ENCODE measurements at regions not wholly inside any gene's neighbourhood (a gene's known extent, or its start where the extent isn't known, plus 50 kb on each side); places are given as distances from the start of the nearest gene placed in this dataset.

GRCh38 chr9:7242126-7242525, 484.4 kb downstream of the KDM4C start:
- Histone ChIP-seq H3K4me3 (ENCODE audit: low read depth, low read length) (no peak overlapping the region), H3K27me3 (ENCODE audit: control insufficient read depth, insufficient read depth, low read length) (no peaks in the 10 kb centered on the region), H3K9ac (ENCODE audit: low read depth, low read length) (no peak overlapping the region), H3K9me3 (ENCODE audit: control insufficient read depth, insufficient read depth, low read length) (no peaks in the 10 kb centered on the region), H3K4me1 (ENCODE audit: control insufficient read depth, insufficient read depth, low read length) (peaks cover 20% of the 10 kb centered on the region), H3K36me3 (ENCODE audit: control insufficient read depth, insufficient read depth, low read length) (no peaks in the 10 kb centered on the region)

GRCh38 chr9:7241694-7242093, 483.9 kb downstream of the KDM4C start:
- Histone ChIP-seq H3K9me3 (ENCODE audit: control insufficient read depth, insufficient read depth, low read length) (no peaks in the 10 kb centered on the region), H3K4me1 (ENCODE audit: control insufficient read depth, insufficient read depth, low read length) (peaks cover 20% of the 10 kb centered on the region), H3K9ac (ENCODE audit: low read depth, low read length) (no peak overlapping the region), H3K36me3 (ENCODE audit: control insufficient read depth, insufficient read depth, low read length) (no peaks in the 10 kb centered on the region), H3K27me3 (ENCODE audit: control insufficient read depth, insufficient read depth, low read length) (no peaks in the 10 kb centered on the region), H3K4me3 (ENCODE audit: low read depth, low read length) (no peak overlapping the region)

- H3K9me3 ChIP-seq (ENCODE audit: control insufficient read depth, insufficient read depth, low read length): no peaks in the 10 kb centered on the region
- no peaks in the 10 kb centered on the region for H3K27me3 ChIP-seq (ENCODE audit: control insufficient read depth, insufficient read depth, low read length)
- peaks cover 20% of the 10 kb centered on the region for H3K4me1 ChIP-seq (ENCODE audit: control insufficient read depth, insufficient read depth, low read length)
- H3K36me3 ChIP-seq (ENCODE audit: control insufficient read depth, insufficient read depth, low read length): no peaks in the 10 kb centered on the region
- H3K9ac ChIP-seq (ENCODE audit: low read depth, low read length): no peak overlapping the region
- H3K4me3 ChIP-seq (ENCODE audit: low read depth, low read length): no peak overlapping the region
Observed at GRCh38 chr9:7240569-7241311, 483.0 kb downstream of the KDM4C start.

GRCh38 chr9:7239708-7240107, 481.9 kb downstream of the KDM4C start:
- Histone ChIP-seq H3K27me3 (ENCODE audit: control insufficient read depth, insufficient read depth, low read length) (no peaks in the 10 kb centered on the region), H3K4me1 (ENCODE audit: control insufficient read depth, insufficient read depth, low read length) (peaks cover 17% of the 10 kb centered on the region), H3K9ac (ENCODE audit: low read depth, low read length) (no peak overlapping the region), H3K9me3 (ENCODE audit: control insufficient read depth, insufficient read depth, low read length) (no peaks in the 10 kb centered on the region), H3K36me3 (ENCODE audit: control insufficient read depth, insufficient read depth, low read length) (no peaks in the 10 kb centered on the region), H3K4me3 (ENCODE audit: low read depth, low read length) (no peak overlapping the region)

GRCh38 chr9:7238247-7238637, 480.5 kb downstream of the KDM4C start:
- no peak overlapping the region for H3K4me3 ChIP-seq (ENCODE audit: low read depth, low read length)
- H3K4me1 ChIP-seq (ENCODE audit: control insufficient read depth, insufficient read depth, low read length): peaks cover 17% of the 10 kb centered on the region
- no peak overlapping the region for H3K9ac ChIP-seq (ENCODE audit: low read depth, low read length)
- no peaks in the 10 kb centered on the region for H3K9me3 ChIP-seq (ENCODE audit: control insufficient read depth, insufficient read depth, low read length)
- H3K27me3 ChIP-seq (ENCODE audit: control insufficient read depth, insufficient read depth, low read length): no peaks in the 10 kb centered on the region
- no peaks in the 10 kb centered on the region for H3K36me3 ChIP-seq (ENCODE audit: control insufficient read depth, insufficient read depth, low read length)

- Histone ChIP-seq H3K27me3 (ENCODE audit: control insufficient read depth, insufficient read depth, low read length) (no peaks in the 10 kb centered on the region), H3K36me3 (ENCODE audit: control insufficient read depth, insufficient read depth, low read length) (no peaks in the 10 kb centered on the region)
Observed at GRCh38 chr9:7237473-7238246, 479.9 kb downstream of the KDM4C start.

GRCh38 chr9:7236186-7236585, 478.4 kb downstream of the KDM4C start:
- H3K9me3 ChIP-seq (ENCODE audit: control insufficient read depth, insufficient read depth, low read length): no peaks in the 10 kb centered on the region
- no peaks in the 10 kb centered on the region for H3K36me3 ChIP-seq (ENCODE audit: control insufficient read depth, insufficient read depth, low read length)
- peaks cover 15% of the 10 kb centered on the region for H3K4me1 ChIP-seq (ENCODE audit: control insufficient read depth, insufficient read depth, low read length)
- H3K27me3 ChIP-seq (ENCODE audit: control insufficient read depth, insufficient read depth, low read length): no peaks in the 10 kb centered on the region
- no peak overlapping the region for H3K9ac ChIP-seq (ENCODE audit: low read depth, low read length)
- H3K4me3 ChIP-seq (ENCODE audit: low read depth, low read length): no peak overlapping the region

More at GRCh38 chr9:7237473-7238246, 479.9 kb downstream of the KDM4C start:
- no peak overlapping the region for H3K9ac ChIP-seq (ENCODE audit: low read depth, low read length)
- no peaks in the 10 kb centered on the region for H3K9me3 ChIP-seq (ENCODE audit: control insufficient read depth, insufficient read depth, low read length)
- no peak overlapping the region for H3K4me3 ChIP-seq (ENCODE audit: low read depth, low read length)
- H3K4me1 ChIP-seq (ENCODE audit: control insufficient read depth, insufficient read depth, low read length): peaks cover 17% of the 10 kb centered on the region

- peaks cover under 1% of the 10 kb centered on the region for H3K4me1 ChIP-seq (ENCODE audit: control insufficient read depth, insufficient read depth, low read length)
- no peaks in the 10 kb centered on the region for H3K9me3 ChIP-seq (ENCODE audit: control insufficient read depth, insufficient read depth, low read length)
- no peaks in the 10 kb centered on the region for H3K27me3 ChIP-seq (ENCODE audit: control insufficient read depth, insufficient read depth, low read length)
- no peak overlapping the region for H3K4me3 ChIP-seq (ENCODE audit: low read depth, low read length)
- H3K9ac ChIP-seq (ENCODE audit: low read depth, low read length): no peak overlapping the region
- no peaks in the 10 kb centered on the region for H3K36me3 ChIP-seq (ENCODE audit: control insufficient read depth, insufficient read depth, low read length)
Observed at GRCh38 chr9:7234144-7234543, 476.4 kb downstream of the KDM4C start.

- Histone ChIP-seq H3K36me3 (ENCODE audit: control insufficient read depth, insufficient read depth, low read length) (no peaks in the 10 kb centered on the region), H3K4me1 (ENCODE audit: control insufficient read depth, insufficient read depth, low read length) (peaks cover 2% of the 10 kb centered on the region), H3K9ac (ENCODE audit: low read depth, low read length) (no peak overlapping the region)
Observed at GRCh38 chr9:7229571-7229970, 471.8 kb downstream of the KDM4C start.

GRCh38 chr9:7228726-7229125, 471.0 kb downstream of the KDM4C start:
- Histone ChIP-seq H3K36me3 (ENCODE audit: control insufficient read depth, insufficient read depth, low read length) (no peaks in the 10 kb centered on the region), H3K4me3 (ENCODE audit: low read depth, low read length) (no peak overlapping the region), H3K27me3 (ENCODE audit: control insufficient read depth, insufficient read depth, low read length) (no peaks in the 10 kb centered on the region), H3K9ac (ENCODE audit: low read depth, low read length) (no peak overlapping the region), H3K9me3 (ENCODE audit: control insufficient read depth, insufficient read depth, low read length) (no peaks in the 10 kb centered on the region), H3K4me1 (ENCODE audit: control insufficient read depth, insufficient read depth, low read length) (peaks cover 2% of the 10 kb centered on the region)

More at GRCh38 chr9:7229571-7229970, 471.8 kb downstream of the KDM4C start:
- no peaks in the 10 kb centered on the region for H3K9me3 ChIP-seq (ENCODE audit: control insufficient read depth, insufficient read depth, low read length)
- no peaks in the 10 kb centered on the region for H3K27me3 ChIP-seq (ENCODE audit: control insufficient read depth, insufficient read depth, low read length)
- H3K4me3 ChIP-seq (ENCODE audit: low read depth, low read length): no peak overlapping the region

- H3K9me3 ChIP-seq (ENCODE audit: control insufficient read depth, insufficient read depth, low read length): no peaks in the 10 kb centered on the region
- no peak overlapping the region for H3K9ac ChIP-seq (ENCODE audit: low read depth, low read length)
- no peak overlapping the region for H3K4me3 ChIP-seq (ENCODE audit: low read depth, low read length)
- H3K27me3 ChIP-seq (ENCODE audit: control insufficient read depth, insufficient read depth, low read length): no peaks in the 10 kb centered on the region
- H3K36me3 ChIP-seq (ENCODE audit: control insufficient read depth, insufficient read depth, low read length): no peaks in the 10 kb centered on the region
- peaks cover 2% of the 10 kb centered on the region for H3K4me1 ChIP-seq (ENCODE audit: control insufficient read depth, insufficient read depth, low read length)
Observed at GRCh38 chr9:7227951-7228350, 470.2 kb downstream of the KDM4C start.

All from iPS-15b (cell line).